HG03095 (cell line): ENCODE measurements at regions not wholly inside any gene's neighbourhood (a gene's known extent, or its start where the extent isn't known, plus 50 kb on each side); places are given as distances from the start of the nearest gene placed in this dataset.
A peak's percentile ranks its signal among the peaks of the same experiment; 100 is the strongest.

Experiments used
- ATAC-seq: cut with Tn5 transposase; IDR thresholded peaks from one replicate; pipeline ENCODE4 v1.9.1; 2021; ENCODE audit warnings: moderate library complexity; ENCODE audit not compliant: unreplicated experiment

- no peak for ATAC-seq
Measured at GRCh38 chr3:181855825-181856224, 144.1 kb downstream of the SOX2 start.

- no peak for ATAC-seq
Measured at GRCh38 chr3:181859518-181859917, 147.8 kb downstream of the SOX2 start.

GRCh38 chr3:181860235-181860634 is 148.5 kb downstream of the SOX2 start:
- no peak for ATAC-seq

GRCh38 chr3:181862502-181862901 is 150.8 kb downstream of the SOX2 start:
- no peak for ATAC-seq

GRCh38 chr3:181868576-181869082 is 156.9 kb downstream of the SOX2 start:
- ATAC-seq = no peak

DNA sequence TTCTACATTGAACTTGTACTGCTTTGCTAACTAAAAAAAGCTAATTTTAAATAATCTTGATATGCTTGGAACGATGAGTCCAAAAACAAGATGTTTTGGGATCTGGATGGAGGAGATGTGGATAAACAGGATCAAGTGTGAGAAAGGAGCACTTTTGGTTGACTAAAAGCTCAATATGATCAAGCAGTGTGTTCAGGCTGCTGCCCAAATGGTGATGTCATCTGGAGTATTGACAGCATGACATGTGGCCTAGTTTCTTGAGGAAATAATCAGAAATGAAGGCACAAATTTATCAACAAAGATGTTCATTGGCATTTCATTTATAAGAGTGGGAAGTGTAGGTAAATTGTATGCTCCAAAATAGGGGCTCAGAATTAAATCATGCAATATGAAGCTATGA is 161.2 kb downstream of the SOX2 start:
- ATAC-seq = no peak

- ATAC-seq = no peak
Measured at GRCh38 chr3:181879926-181880325, 168.2 kb downstream of the SOX2 start.

- ATAC-seq = no peak
Measured at GRCh38 chr3:181880331-181880730, 168.6 kb downstream of the SOX2 start.

- no peak for ATAC-seq
Measured at GRCh38 chr3:181881749-181882148, 170.0 kb downstream of the SOX2 start.

GRCh38 chr3:181885868-181886630 is 174.3 kb downstream of the SOX2 start:
- no peak for ATAC-seq

GRCh38 chr3:181886676-181887075 is 175.0 kb downstream of the SOX2 start:
- ATAC-seq = no peak

DNA sequence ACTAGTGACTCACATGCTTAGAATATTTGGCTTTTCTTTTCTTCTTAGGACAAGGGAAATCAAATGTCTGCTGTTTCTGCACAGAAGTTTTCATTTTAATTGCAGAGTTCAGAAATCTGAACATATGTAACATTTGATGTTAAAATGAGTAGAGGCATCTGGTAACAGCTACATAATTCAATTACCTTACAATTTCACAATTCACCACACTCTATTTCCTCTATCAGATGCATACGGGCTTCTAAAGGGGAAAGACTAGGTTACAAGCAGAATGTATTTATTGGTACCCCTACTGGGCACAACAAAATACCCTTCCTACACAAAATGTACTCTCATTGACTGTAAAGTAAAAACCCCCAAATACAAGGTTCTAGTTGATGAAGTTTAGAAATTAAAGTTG is 176.0 kb downstream of the SOX2 start:
- ATAC-seq = no peak

DNA sequence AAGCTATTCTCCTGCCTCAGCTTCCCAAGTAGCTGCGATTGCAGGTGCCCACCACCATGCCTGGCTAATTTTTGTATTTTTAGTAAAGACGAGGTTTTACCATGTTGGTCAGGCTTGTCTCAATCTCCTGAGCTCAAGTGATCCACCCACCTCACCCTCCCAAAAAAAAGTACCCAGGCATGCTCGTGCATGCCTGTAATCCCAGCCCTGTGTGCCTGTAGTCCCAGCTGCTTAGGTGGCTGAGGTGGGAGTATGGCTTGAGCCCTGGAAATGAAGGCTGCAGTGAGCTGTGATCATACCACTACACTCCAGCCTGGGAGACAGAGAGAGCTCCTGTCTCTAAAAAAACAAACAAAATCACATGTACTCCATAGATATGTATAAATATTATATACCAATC is 176.5 kb downstream of the SOX2 start:
- no peak for ATAC-seq

- no peak for ATAC-seq
Measured at GRCh38 chr3:181892848-181893247, 181.1 kb downstream of the SOX2 start.

DNA sequence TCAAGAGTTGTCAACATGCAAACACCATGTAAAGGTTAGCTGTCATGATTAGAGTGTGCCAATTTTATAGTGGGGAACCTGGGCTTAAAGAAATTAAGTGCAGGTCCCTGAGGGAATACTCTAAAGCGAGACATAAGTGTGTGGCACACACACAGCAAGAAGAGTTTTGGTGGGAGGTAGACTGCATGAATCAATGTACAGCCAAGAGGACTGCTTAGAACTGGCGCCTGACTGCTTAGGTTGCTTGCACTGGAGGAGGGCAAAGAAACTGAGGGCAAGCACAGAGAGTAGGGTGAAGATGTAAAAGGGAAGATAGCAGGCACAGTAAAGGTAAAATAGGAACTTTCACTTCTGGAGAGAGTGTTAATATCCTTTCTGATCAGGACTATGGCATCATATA is 184.9 kb downstream of the SOX2 start:
- no peak for ATAC-seq

GRCh38 chr3:181899702-181900101 is 188.0 kb downstream of the SOX2 start:
- ATAC-seq = no peak

- ATAC-seq = no peak
Measured at GRCh38 chr3:181901626-181902025, 189.9 kb downstream of the SOX2 start.

- ATAC-seq = peak; percentile 72
Measured at GRCh38 chr3:181906338-181906737, 194.6 kb downstream of the SOX2 start.

DNA sequence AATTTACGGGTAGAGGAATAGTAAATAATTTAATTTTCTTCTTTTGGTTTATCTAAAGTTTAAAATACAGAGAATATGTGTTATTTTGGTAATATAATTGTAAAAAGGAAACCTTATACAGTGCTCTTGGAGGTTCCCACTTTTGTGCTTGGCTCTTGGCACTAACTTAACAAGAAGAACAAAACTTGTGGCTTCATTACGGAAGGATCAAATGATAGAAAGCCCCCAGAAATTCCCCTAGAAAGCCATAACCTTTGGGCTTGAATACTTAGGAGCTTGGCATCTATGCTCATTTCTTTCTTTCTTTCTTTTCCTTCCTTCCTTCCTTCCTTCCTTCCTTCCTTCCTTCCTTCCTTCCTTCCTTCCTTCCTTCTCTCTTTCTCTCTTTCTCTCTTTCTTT is 197.5 kb downstream of the SOX2 start:
- no peak for ATAC-seq

- ATAC-seq = no peak
Measured at GRCh38 chr3:181912384-181912783, 200.7 kb downstream of the SOX2 start.

DNA sequence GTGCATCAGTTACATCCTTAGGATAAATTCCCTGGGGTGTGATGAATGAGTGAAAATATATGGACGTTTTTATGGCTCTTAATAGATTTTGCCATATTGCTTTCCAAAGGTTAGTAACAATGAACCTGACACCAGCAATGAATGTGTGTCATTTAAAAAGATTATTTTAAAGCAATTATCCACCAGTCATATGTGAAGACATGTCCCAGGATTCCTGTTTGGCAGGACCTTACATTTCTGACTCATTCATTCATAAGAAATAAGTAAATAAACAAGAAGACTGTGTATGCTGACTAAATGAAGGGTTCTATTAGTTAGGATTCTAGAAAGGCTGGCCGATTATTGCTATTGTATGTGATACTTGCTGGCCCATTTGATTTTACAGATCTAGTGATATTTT is 201.5 kb downstream of the SOX2 start:
- ATAC-seq = no peak

- ATAC-seq = no peak
Measured at GRCh38 chr3:181915551-181915950, 203.8 kb downstream of the SOX2 start.

DNA sequence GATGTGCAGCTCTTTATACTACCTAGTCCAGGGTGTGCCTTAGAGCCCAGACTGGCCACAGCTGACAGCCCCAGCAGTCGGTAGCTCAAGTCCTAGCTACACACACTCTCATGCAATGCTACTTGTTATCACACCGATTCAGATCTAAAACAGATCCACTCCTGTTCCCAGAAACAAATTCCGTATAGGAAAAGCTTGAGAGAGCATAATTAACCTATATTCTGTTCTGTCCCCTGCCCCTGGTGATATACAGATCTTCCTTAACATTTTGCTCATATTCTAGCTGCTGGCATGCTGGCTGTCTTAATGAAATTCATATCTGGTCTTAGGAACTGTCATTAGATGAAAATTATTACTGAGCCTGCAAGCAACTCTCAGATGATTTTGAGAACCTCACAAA is 204.3 kb downstream of the SOX2 start:
- ATAC-seq = no peak
